PC-3 (cell line): ENCODE measurements at regions not wholly inside any gene's neighbourhood (a gene's known extent, or its start where the extent isn't known, plus 50 kb on each side); places are given as distances from the start of the nearest gene placed in this dataset.
A peak's percentile ranks its signal among the peaks of the same experiment; 100 is the strongest.

ENCODE experiments used
- ATAC-seq: fragments of 200-7000 bp; cut with Tn5 transposase; 2 replicates; pipeline ENCODE4 v1.9.1; 2020; ENCODE audit warnings: mild to moderate bottlenecking, moderate library complexity
- BruUV-seq: library from RNA; stranded (reverse); fragments of 400-500 nt; replicated peaks from 2 replicates; lab custom pipeline; 2021; lab: Mats Ljungman, UMichigan
- CTCF ChIA-PET: fragments of 300-600 bp; sonication (Branson Sonifier 250); formaldehyde crosslinking; loops from one replicate; lab custom pipeline; 2022; ENCODE audit warnings: antibody characterized with exemption; lab: Charles Lee
- POLR2A ChIA-PET: fragments of 300-600 bp; sonication (Branson Sonifier 250); formaldehyde crosslinking; loops from one replicate; lab custom pipeline; 2022; ENCODE audit warnings: antibody characterized with exemption; ENCODE audit not compliant: unreplicated experiment; lab: Charles Lee
- DNase-seq: peaks from one replicate; pipeline ENCODE4 v3.0.0-alpha.2; 2015
- H2AFZ ChIP-seq: fragments of 300-600 bp; sonication (generic); 2 replicates; pipeline ENCODE4 v1.6.0; 2016; ENCODE audit warnings: antibody characterized with exemption, low read length
- H3F3A ChIP-seq: fragments of 300-600 bp; sonication (generic); one replicate; pipeline ENCODE4 v1.6.0; 2017; ENCODE audit warnings: antibody characterized with exemption, low read length, control low read depth, mild to moderate bottlenecking; ENCODE audit not compliant: unreplicated experiment
- H3K27ac ChIP-seq: fragments of 300-600 bp; sonication (generic); 2 replicates; pipeline ENCODE4 v1.5.1; 2016; ENCODE audit warnings: mild to moderate bottlenecking, low read length
- H3K27me3 ChIP-seq: fragments of 300-600 bp; sonication (generic); 2 replicates; pipeline ENCODE4 v1.6.1; 2016; ENCODE audit warnings: low read length, mixed read lengths
- H3K36me3 ChIP-seq: fragments of 300-600 bp; sonication (generic); 2 replicates; pipeline ENCODE4 v1.6.1; 2016; ENCODE audit warnings: low read depth, mixed run types, low read length, mixed read lengths
- H3K4me1 ChIP-seq: fragments of 300-600 bp; sonication (generic); 2 replicates; pipeline ENCODE4 v1.5.1; 2016; ENCODE audit warnings: low read length; ENCODE audit not compliant: insufficient read depth
- H3K4me2 ChIP-seq: fragments of 300-600 bp; sonication (generic); 2 replicates; pipeline ENCODE4 v1.6.0; 2016; ENCODE audit warnings: low read length
- H3K4me3 ChIP-seq: fragments of 300-600 bp; sonication (generic); 2 replicates; pipeline ENCODE4 v1.5.1; 2016; ENCODE audit warnings: mild to moderate bottlenecking, low read length, mixed read lengths
- H3K79me2 ChIP-seq: fragments of 300-600 bp; sonication (generic); 2 replicates; pipeline ENCODE4 v1.6.1; 2017; ENCODE audit warnings: low read length, mixed read lengths
- H3K9ac ChIP-seq: fragments of 300-600 bp; sonication (generic); 2 replicates; pipeline ENCODE4 v1.6.0; 2016; ENCODE audit warnings: mild to moderate bottlenecking, low read length
- H3K9me2 ChIP-seq: fragments of 300-600 bp; sonication (generic); replicated peaks from 2 replicates; pipeline ENCODE4 v1.6.1; 2016; ENCODE audit warnings: mixed run types, low read length, mixed read lengths
- H3K9me3 ChIP-seq: fragments of 300-600 bp; sonication (generic); 2 replicates; pipeline ENCODE4 v1.6.1; 2016; ENCODE audit warnings: low read length, mixed read lengths
- H4K20me1 ChIP-seq: fragments of 300-600 bp; sonication (generic); 2 replicates; pipeline ENCODE4 v1.6.1; 2016; ENCODE audit warnings: low read length, mixed read lengths
- EZH2 ChIP-seq: fragments of 300-600 bp; sonication (generic); IDR thresholded peaks from one replicate; pipeline ENCODE4 v1.6.1; 2017; ENCODE audit warnings: antibody characterized with exemption, mild to moderate bottlenecking, low read length; ENCODE audit not compliant: unreplicated experiment
- EZH2phosphoT487 ChIP-seq: fragments of 300-600 bp; sonication (generic); IDR thresholded peaks from 2 replicates; pipeline ENCODE4 v1.6.1; 2018; ENCODE audit warnings: mild to moderate bottlenecking, antibody characterized with exemption, low read length, borderline replicate concordance
- intact Hi-C: fragments of 100-400 bp; cut with micrococcal nuclease; formaldehyde crosslinking; loops from 2 replicates; pipeline ENCODE4 v1.9.0; 2023
- TF ChIP-seq, protein P1 (sequence below): fragments of 300-600 bp; sonication (generic); conservative IDR thresholded peaks from 2 replicates; pipeline ENCODE4 v1.5.1; 2017; ENCODE audit warnings: antibody characterized with exemption, low read depth, mild to moderate bottlenecking, low read length

GRCh38 chr6:132192631-132193030 is 208.6 kb downstream of the MOXD1 start:
- Histone ChIP-seq H3K9me3 (no peaks in the 10 kb centered on the region), H3K79me2 (no peaks in the 10 kb centered on the region), H3K9ac (no peak overlapping the region), H3K36me3 (no peaks in the 10 kb centered on the region), H3F3A (no peaks in the 10 kb centered on the region), H3K4me2 (no peak overlapping the region), H4K20me1 (no peaks in the 10 kb centered on the region), H3K4me3 (no peak overlapping the region), H3K27me3 (no peaks in the 10 kb centered on the region), H3K4me1 (peaks cover 19% of the 10 kb centered on the region), H3K9me2 (no peaks in the 10 kb centered on the region), H3K27ac (no peak overlapping the region), H2AFZ (no peak overlapping the region)
- TF ChIP-seq EZH2 (no peak), EZH2phosphoT487 (no peak)
- TF ChIP-seq, protein P1, sequence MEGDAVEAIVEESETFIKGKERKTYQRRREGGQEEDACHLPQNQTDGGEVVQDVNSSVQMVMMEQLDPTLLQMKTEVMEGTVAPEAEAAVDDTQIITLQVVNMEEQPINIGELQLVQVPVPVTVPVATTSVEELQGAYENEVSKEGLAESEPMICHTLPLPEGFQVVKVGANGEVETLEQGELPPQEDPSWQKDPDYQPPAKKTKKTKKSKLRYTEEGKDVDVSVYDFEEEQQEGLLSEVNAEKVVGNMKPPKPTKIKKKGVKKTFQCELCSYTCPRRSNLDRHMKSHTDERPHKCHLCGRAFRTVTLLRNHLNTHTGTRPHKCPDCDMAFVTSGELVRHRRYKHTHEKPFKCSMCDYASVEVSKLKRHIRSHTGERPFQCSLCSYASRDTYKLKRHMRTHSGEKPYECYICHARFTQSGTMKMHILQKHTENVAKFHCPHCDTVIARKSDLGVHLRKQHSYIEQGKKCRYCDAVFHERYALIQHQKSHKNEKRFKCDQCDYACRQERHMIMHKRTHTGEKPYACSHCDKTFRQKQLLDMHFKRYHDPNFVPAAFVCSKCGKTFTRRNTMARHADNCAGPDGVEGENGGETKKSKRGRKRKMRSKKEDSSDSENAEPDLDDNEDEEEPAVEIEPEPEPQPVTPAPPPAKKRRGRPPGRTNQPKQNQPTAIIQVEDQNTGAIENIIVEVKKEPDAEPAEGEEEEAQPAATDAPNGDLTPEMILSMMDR = no peak
- ChIA-PET POLR2A (no interaction called here), CTCF (no interaction called here)
- DNase-seq (no peak), ATAC-seq (no peak)
- no TSS peak for BruUV-seq
- intact Hi-C loops = no loop called here

- Histone ChIP-seq H3F3A (no peaks in the 10 kb centered on the region), H3K9ac (no peak overlapping the region), H3K9me2 (no peaks in the 10 kb centered on the region), H3K4me1 (peaks cover 19% of the 10 kb centered on the region), H3K36me3 (no peaks in the 10 kb centered on the region), H3K4me2 (no peak overlapping the region), H3K27ac (no peak overlapping the region), H3K27me3 (no peaks in the 10 kb centered on the region), H3K9me3 (no peaks in the 10 kb centered on the region), H2AFZ (no peak overlapping the region), H3K79me2 (no peaks in the 10 kb centered on the region), H3K4me3 (no peak overlapping the region), H4K20me1 (no peaks in the 10 kb centered on the region)
- TF ChIP-seq EZH2phosphoT487 = no peak
- no peak for TF ChIP-seq EZH2
- TF ChIP-seq, protein P1 = no peak
- no peak for DNase-seq
- ChIA-PET POLR2A (no interaction called here), CTCF (no interaction called here)
- ATAC-seq = no peak
- intact Hi-C loops = no loop called here
- no TSS peak for BruUV-seq
Observed at GRCh38 chr6:132190815-132191175, 210.5 kb downstream of the MOXD1 start.

DNA sequence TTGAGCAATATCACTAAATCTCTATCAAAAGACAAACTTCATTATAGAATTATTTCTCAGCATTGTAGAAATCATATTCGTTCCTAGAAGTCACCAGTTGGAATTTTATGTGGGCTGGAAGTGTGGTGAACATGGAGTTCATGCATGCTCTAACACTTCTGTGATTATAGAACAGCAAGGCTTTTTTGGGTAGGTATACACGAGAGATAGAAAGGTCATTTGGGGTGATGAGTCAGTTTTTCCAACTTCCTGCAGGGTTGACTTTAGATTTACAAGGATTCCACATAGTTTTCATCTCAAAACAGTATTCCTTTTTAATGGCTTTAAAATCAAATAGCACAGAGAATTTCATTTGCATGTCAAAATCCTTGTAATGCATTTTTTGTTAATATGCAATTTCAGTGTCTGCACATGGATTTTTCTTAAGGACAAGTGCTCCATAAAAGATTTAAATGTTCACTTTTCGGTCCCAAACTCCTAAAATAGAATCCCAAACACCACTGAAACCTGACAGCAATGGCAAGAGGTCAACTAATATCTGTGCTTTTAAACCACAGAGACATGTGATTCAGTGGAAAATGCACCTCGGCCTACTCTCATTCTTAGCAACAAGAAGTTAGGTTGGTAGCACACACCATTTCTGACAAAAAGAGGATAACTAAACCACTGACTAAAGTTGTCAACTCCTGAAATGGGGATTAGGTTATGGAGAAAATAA is 211.0 kb downstream of the MOXD1 start:
- H3F3A ChIP-seq = no peaks in the 10 kb centered on the region
- no peak overlapping the region for H3K9ac ChIP-seq
- H3K79me2 ChIP-seq = no peaks in the 10 kb centered on the region
- BruUV-seq = no TSS peak
- TF ChIP-seq, protein P1 = no peak
- TF ChIP-seq EZH2phosphoT487 = no peak
- no peak for TF ChIP-seq EZH2
- ChIA-PET POLR2A (no interaction called here), CTCF (no interaction called here)
- DNase-seq (peak; percentile 35), ATAC-seq (peak; percentile 31; the same call in 1 of the 2 replicates)
- H3K4me3 ChIP-seq = no peak overlapping the region
- H3K4me2 ChIP-seq = no peak overlapping the region
- H3K9me3 ChIP-seq = no peaks in the 10 kb centered on the region
- peaks cover 19% of the 10 kb centered on the region for H3K4me1 ChIP-seq
- no peaks in the 10 kb centered on the region for H3K9me2 ChIP-seq
- no peak overlapping the region for H3K27ac ChIP-seq
- no peaks in the 10 kb centered on the region for H3K27me3 ChIP-seq
- H2AFZ ChIP-seq = no peak overlapping the region
- H4K20me1 ChIP-seq = no peaks in the 10 kb centered on the region
- intact Hi-C loops = no loop called here
- no peaks in the 10 kb centered on the region for H3K36me3 ChIP-seq
